CD4-positive, alpha-beta T cell (primary cell): ENCODE measurements at regions not wholly inside any gene's neighbourhood (a gene's known extent, or its start where the extent isn't known, plus 50 kb on each side); places are given as distances from the start of the nearest gene placed in this dataset.

ENCODE experiments used
- ATAC-seq: fragments of 200-7000 bp; cut with Tn5 transposase; one replicate; pipeline ENCODE4 v1.10.0; 2022; ENCODE audit warnings: mild to moderate bottlenecking; ENCODE audit not compliant: poor library complexity
- CTCF ChIA-PET: fragments of 350-600 bp; sonication (Branson Sonifier 250); formaldehyde crosslinking; loops from one replicate; lab custom pipeline; 2021; ENCODE audit warnings: antibody characterized with exemption, inconsistent platforms; lab: Charles Lee
- POLR2A ChIA-PET: fragments of 350-600 bp; sonication (Branson Sonifier 250); formaldehyde crosslinking; loops from one replicate; lab custom pipeline; 2021; ENCODE audit warnings: antibody characterized with exemption, inconsistent platforms; lab: Charles Lee
- DNase-seq, 14 experiments: peaks; one replicate each; pipeline ENCODE4 v3.0.0-alpha.2; 2013 to 2020; ENCODE audit warnings: mixed read lengths in 2 of 14
- H3K27ac ChIP-seq, 2 donors: one replicate each; pipeline versions ENCODE4 v1.5.1 to v1.7.0; 2013; ENCODE audit warnings: low read length in 2 of 2, low read depth in 1 of 2, mild to moderate bottlenecking in 1 of 2
- H3K27me3 ChIP-seq, 2 experiments: 1 replicate in 1 of 2; 2 replicates in 1 of 2; pipeline versions ENCODE4 v1.6.1 to v1.7.0; 2013; ENCODE audit warnings: low read length in 2 of 2, control low read depth in 1 of 2, mild to moderate bottlenecking in 1 of 2, moderate library complexity in 1 of 2; ENCODE audit not compliant: insufficient read depth in 2 of 2, control insufficient read depth in 1 of 2
- H3K36me3 ChIP-seq: one replicate; pipeline ENCODE4 v1.6.1; 2013; ENCODE audit warnings: low read length, control low read depth; ENCODE audit not compliant: insufficient read depth
- H3K4me1 ChIP-seq: one replicate; pipeline ENCODE4 v1.6.1; 2013; ENCODE audit warnings: low read length, control low read depth; ENCODE audit not compliant: insufficient read depth
- H3K4me3 ChIP-seq: one replicate; pipeline ENCODE4 v1.5.1; 2013; ENCODE audit warnings: mild to moderate bottlenecking, low read length, moderate library complexity
- H3K9me3 ChIP-seq, 2 experiments: 1 replicate in 1 of 2; 2 replicates in 1 of 2; pipeline versions ENCODE4 v1.6.1 to v1.7.0; 2013; ENCODE audit warnings: low read length in 2 of 2, mild to moderate bottlenecking in 2 of 2, control low read depth in 1 of 2, moderate library complexity in 1 of 2; ENCODE audit not compliant: control insufficient read depth in 1 of 2, insufficient read depth in 1 of 2
- H3K27ac Mint-ChIP-seq: one replicate; pipeline ENCODE4 v1.8.0; 2020; ENCODE audit warnings: mixed read lengths
- H3K27me3 Mint-ChIP-seq: one replicate; pipeline ENCODE4 v1.8.0; 2021; ENCODE audit warnings: mixed read lengths
- H3K36me3 Mint-ChIP-seq: one replicate; pipeline ENCODE4 v1.8.0; 2021; ENCODE audit warnings: low read depth, mixed read lengths
- H3K4me1 Mint-ChIP-seq: one replicate; pipeline ENCODE4 v1.8.0; 2021; ENCODE audit warnings: low read depth, mixed read lengths
- H3K4me3 Mint-ChIP-seq: one replicate; pipeline ENCODE4 v1.8.0; 2020; ENCODE audit warnings: mild to moderate bottlenecking, mixed read lengths
- H3K9me3 Mint-ChIP-seq: one replicate; pipeline ENCODE4 v1.8.0; 2020; ENCODE audit warnings: mixed read lengths
- intact Hi-C, 2 experiments: fragments of 100-400 bp; cut with DNase I in 1 of 2; cut with micrococcal nuclease in 1 of 2; formaldehyde crosslinking; loops; one replicate each; pipeline versions ENCODE4 v1.15.1 to v1.9.0; 2023 to 2025; cut with DNase I, micrococcal nuclease
- TF ChIP-seq, protein P1 (sequence below): fragments of 200-600 bp; IDR thresholded peaks from one replicate; pipeline ENCODE4 v1.8.0; 2022; ENCODE audit warnings: antibody characterized with exemption, mild to moderate bottlenecking

DNA sequence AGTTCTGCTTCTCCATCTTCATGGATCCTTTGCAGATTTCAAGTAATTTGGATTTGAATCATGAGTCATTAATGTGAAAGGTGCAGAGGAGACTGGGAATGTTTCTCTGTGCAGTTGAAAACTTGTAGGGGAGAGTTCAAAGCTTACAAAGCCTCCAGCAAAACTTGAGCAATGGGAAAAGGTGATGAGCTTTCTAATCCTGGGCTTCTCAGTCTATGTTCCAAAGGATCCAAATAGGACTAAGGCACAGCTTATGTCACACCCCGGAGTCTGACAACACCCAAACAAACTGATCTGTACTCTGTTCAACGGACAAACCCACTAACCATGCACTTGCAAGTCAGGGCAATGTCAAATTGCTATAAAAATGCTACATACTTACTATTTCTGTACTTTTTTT lies 134.8 kb downstream of the DUSP6 start:
- DNase-seq (no peak), ATAC-seq (no peak)
- Histone ChIP-seq H3K9me3 (no peaks in the 10 kb centered on the region), H3K4me3 (no peak overlapping the region), H3K27me3 (no peaks in the 10 kb centered on the region), H3K36me3 (no peaks in the 10 kb centered on the region), H3K4me1 (peaks cover 3% of the 10 kb centered on the region), H3K27ac (no peak overlapping the region)
- no peaks in the 10 kb centered on the region for H3K27me3 Mint-ChIP-seq
- H3K9me3 Mint-ChIP-seq, result peaks cover 2% of the 10 kb centered on the region
- H3K36me3 Mint-ChIP-seq, result no peaks in the 10 kb centered on the region
- no peak overlapping the region for H3K27ac Mint-ChIP-seq
- TF ChIP-seq, protein P1, sequence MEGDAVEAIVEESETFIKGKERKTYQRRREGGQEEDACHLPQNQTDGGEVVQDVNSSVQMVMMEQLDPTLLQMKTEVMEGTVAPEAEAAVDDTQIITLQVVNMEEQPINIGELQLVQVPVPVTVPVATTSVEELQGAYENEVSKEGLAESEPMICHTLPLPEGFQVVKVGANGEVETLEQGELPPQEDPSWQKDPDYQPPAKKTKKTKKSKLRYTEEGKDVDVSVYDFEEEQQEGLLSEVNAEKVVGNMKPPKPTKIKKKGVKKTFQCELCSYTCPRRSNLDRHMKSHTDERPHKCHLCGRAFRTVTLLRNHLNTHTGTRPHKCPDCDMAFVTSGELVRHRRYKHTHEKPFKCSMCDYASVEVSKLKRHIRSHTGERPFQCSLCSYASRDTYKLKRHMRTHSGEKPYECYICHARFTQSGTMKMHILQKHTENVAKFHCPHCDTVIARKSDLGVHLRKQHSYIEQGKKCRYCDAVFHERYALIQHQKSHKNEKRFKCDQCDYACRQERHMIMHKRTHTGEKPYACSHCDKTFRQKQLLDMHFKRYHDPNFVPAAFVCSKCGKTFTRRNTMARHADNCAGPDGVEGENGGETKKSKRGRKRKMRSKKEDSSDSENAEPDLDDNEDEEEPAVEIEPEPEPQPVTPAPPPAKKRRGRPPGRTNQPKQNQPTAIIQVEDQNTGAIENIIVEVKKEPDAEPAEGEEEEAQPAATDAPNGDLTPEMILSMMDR, result no peak
- intact Hi-C loops, result no loop called here
- POLR2A ChIA-PET, result no interaction called here
- CTCF ChIA-PET, result no interaction called here
- H3K4me3 Mint-ChIP-seq, result no peak overlapping the region
- H3K4me1 Mint-ChIP-seq, result peaks cover 2% of the 10 kb centered on the region

DNA sequence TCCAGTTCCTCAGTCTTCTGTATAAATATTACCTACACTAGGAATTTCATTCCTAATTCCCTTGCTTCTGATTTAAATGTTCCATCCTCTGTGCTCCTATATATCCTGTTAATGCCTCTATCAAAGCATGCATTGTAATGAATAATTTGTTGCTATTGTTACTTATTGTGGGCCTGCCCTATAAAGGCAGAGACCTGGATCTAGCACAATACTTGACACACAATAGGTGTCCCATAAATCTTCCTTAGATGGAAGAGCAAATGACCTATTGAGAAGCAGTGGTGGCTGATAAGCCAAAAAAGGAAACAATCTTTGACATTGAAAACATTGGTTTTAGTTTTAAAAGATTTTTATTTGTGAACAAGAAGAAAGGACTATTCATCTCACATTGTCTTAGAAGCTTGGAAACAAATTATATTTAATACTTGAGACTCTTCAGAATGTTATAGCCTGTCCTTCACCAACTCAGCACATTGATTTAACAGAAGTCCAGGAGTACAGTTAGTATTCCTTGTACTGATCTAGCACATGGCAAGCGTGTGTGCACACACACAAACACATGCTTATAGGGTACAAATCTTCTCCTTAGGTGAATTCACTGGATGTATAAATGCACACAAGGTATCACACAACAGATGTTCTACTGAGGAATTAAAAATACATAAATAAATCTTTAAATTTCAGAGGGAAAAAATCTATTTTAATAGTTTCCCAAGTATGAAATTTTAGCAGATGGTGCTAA lies 135.9 kb downstream of the DUSP6 start:
- Histone ChIP-seq H3K9me3 (no peaks in the 10 kb centered on the region), H3K27ac (no peak overlapping the region), H3K4me3 (no peak overlapping the region), H3K36me3 (no peaks in the 10 kb centered on the region), H3K27me3 (no peaks in the 10 kb centered on the region), H3K4me1 (no peaks in the 10 kb centered on the region)
- ChIA-PET POLR2A (no interaction called here), CTCF (no interaction called here)
- H3K9me3 Mint-ChIP-seq, result peaks cover 2% of the 10 kb centered on the region
- intact Hi-C loops, result no loop called here
- peaks cover 13% of the 10 kb centered on the region for H3K4me1 Mint-ChIP-seq
- no peak for ATAC-seq
- no peaks in the 10 kb centered on the region for H3K36me3 Mint-ChIP-seq
- H3K27me3 Mint-ChIP-seq, result no peaks in the 10 kb centered on the region
- H3K4me3 Mint-ChIP-seq, result no peak overlapping the region
- no peak for DNase-seq
- no peak overlapping the region for H3K27ac Mint-ChIP-seq
- TF ChIP-seq, protein P1, result no peak

DNA sequence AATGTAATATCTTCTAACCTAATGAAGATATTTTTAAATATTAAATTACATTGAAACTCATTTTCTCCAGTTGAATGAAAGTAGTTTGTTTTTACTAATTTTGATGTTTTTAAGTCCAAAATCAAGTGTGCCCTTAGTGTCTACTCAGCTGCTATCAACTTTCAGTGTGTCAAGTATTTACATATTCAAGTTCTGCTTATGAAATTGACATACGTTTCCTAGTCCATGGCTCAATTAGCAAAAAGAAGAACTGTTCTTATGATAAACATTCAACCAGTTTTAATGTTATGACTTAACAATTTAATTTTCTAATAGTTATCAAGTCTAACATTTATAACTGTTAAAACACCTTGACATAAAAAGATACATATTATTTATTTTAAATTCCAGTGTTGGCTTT lies 137.1 kb downstream of the DUSP6 start:
- intact Hi-C loops, result no loop called here

More for the DNA sequence above, 137.1 kb downstream of the DUSP6 start:
- POLR2A ChIA-PET, result no interaction called here
- H3K4me1 ChIP-seq, result no peaks in the 10 kb centered on the region
- ATAC-seq (no peak), DNase-seq (no peak)
- peaks cover 13% of the 10 kb centered on the region for H3K4me1 Mint-ChIP-seq
- H3K9me3 ChIP-seq, result no peaks in the 10 kb centered on the region
- H3K36me3 ChIP-seq, result no peaks in the 10 kb centered on the region
- no peak overlapping the region for H3K4me3 ChIP-seq
- H3K4me3 Mint-ChIP-seq, result no peak overlapping the region
- H3K27ac Mint-ChIP-seq, result no peak overlapping the region
- H3K27me3 Mint-ChIP-seq, result no peaks in the 10 kb centered on the region
- no peaks in the 10 kb centered on the region for H3K36me3 Mint-ChIP-seq
- H3K27me3 ChIP-seq, result no peaks in the 10 kb centered on the region
- H3K9me3 Mint-ChIP-seq, result no peaks in the 10 kb centered on the region
- TF ChIP-seq, protein P1, result no peak
- no peak overlapping the region for H3K27ac ChIP-seq
- CTCF ChIA-PET, result interaction anchor here (0.7 kb wide), 1 partner anchor 42 kb away, joined by 3 read pairs; no protein-coding TSS in a partner anchor
